Adrenal gland (tissue), 5 donors: ENCODE measurements at regions not wholly inside any gene's neighbourhood (a gene's known extent, or its start where the extent isn't known, plus 50 kb on each side); places are given as distances from the start of the nearest gene placed in this dataset.

Experiments used
- CTCF ChIP-seq, 6 experiments: fragments of 450-650 bp in 4 of 6; fragments of 200-600 bp in 2 of 6; sonication (generic) in 1 of 6; IDR thresholded peaks; 1 replicate in 5 of 6; 2 replicates in 1 of 6; pipeline versions ENCODE4 v1.5.1 to v1.8.0; 2016 to 2021; ENCODE audit warnings: antibody characterized with exemption in 6 of 6, mild to moderate bottlenecking in 2 of 6, moderate library complexity in 1 of 6
- POLR2A ChIP-seq, 2 donors: fragments of 450-650 bp; IDR thresholded peaks; one replicate each; pipeline ENCODE4 v1.6.1; 2017; ENCODE audit warnings: antibody characterized with exemption in 2 of 2, mild to moderate bottlenecking in 2 of 2, moderate library complexity in 1 of 2
- donor health status: DM: no; HTN: no; CAD: no.

GRCh38 chrX:43096830-43097229 is 318.9 kb upstream of the PPP1R2C start:
- TF ChIP-seq POLR2A (IDR thresholded peaks at IDR 0.05): no peak
- no peak for TF ChIP-seq CTCF (IDR thresholded peaks at IDR 0.05)
